CD4-positive, alpha-beta T cell (primary cell): ENCODE measurements at regions not wholly inside any gene's neighbourhood (a gene's known extent, or its start where the extent isn't known, plus 50 kb on each side); places are given as distances from the start of the nearest gene placed in this dataset.

Source experiments
- ATAC-seq: fragments of 200-7000 bp; cut with Tn5 transposase; one replicate; pipeline ENCODE4 v1.10.0; 2022; ENCODE audit warnings: mild to moderate bottlenecking; ENCODE audit not compliant: poor library complexity
- CTCF ChIA-PET: fragments of 350-600 bp; sonication (Branson Sonifier 250); formaldehyde crosslinking; loops from one replicate; lab custom pipeline; 2021; ENCODE audit warnings: antibody characterized with exemption, inconsistent platforms; lab: Charles Lee
- POLR2A ChIA-PET: fragments of 350-600 bp; sonication (Branson Sonifier 250); formaldehyde crosslinking; loops from one replicate; lab custom pipeline; 2021; ENCODE audit warnings: antibody characterized with exemption, inconsistent platforms; lab: Charles Lee
- DNase-seq, 14 experiments: peaks; one replicate each; pipeline ENCODE4 v3.0.0-alpha.2; 2013 to 2020; ENCODE audit warnings: mixed read lengths in 2 of 14
- H3K27ac ChIP-seq, 2 donors: one replicate each; pipeline versions ENCODE4 v1.5.1 to v1.7.0; 2013; ENCODE audit warnings: low read length in 2 of 2, low read depth in 1 of 2, mild to moderate bottlenecking in 1 of 2
- H3K27me3 ChIP-seq, 2 experiments: 1 replicate in 1 of 2; 2 replicates in 1 of 2; pipeline versions ENCODE4 v1.6.1 to v1.7.0; 2013; ENCODE audit warnings: low read length in 2 of 2, control low read depth in 1 of 2, mild to moderate bottlenecking in 1 of 2, moderate library complexity in 1 of 2; ENCODE audit not compliant: insufficient read depth in 2 of 2, control insufficient read depth in 1 of 2
- H3K36me3 ChIP-seq: one replicate; pipeline ENCODE4 v1.6.1; 2013; ENCODE audit warnings: low read length, control low read depth; ENCODE audit not compliant: insufficient read depth
- H3K4me1 ChIP-seq: one replicate; pipeline ENCODE4 v1.6.1; 2013; ENCODE audit warnings: low read length, control low read depth; ENCODE audit not compliant: insufficient read depth
- H3K4me3 ChIP-seq: one replicate; pipeline ENCODE4 v1.5.1; 2013; ENCODE audit warnings: mild to moderate bottlenecking, low read length, moderate library complexity
- H3K9me3 ChIP-seq, 2 experiments: 1 replicate in 1 of 2; 2 replicates in 1 of 2; pipeline versions ENCODE4 v1.6.1 to v1.7.0; 2013; ENCODE audit warnings: low read length in 2 of 2, mild to moderate bottlenecking in 2 of 2, control low read depth in 1 of 2, moderate library complexity in 1 of 2; ENCODE audit not compliant: control insufficient read depth in 1 of 2, insufficient read depth in 1 of 2
- H3K27ac Mint-ChIP-seq: one replicate; pipeline ENCODE4 v1.8.0; 2020; ENCODE audit warnings: mixed read lengths
- H3K27me3 Mint-ChIP-seq: one replicate; pipeline ENCODE4 v1.8.0; 2021; ENCODE audit warnings: mixed read lengths
- H3K36me3 Mint-ChIP-seq: one replicate; pipeline ENCODE4 v1.8.0; 2021; ENCODE audit warnings: low read depth, mixed read lengths
- H3K4me1 Mint-ChIP-seq: one replicate; pipeline ENCODE4 v1.8.0; 2021; ENCODE audit warnings: low read depth, mixed read lengths
- H3K4me3 Mint-ChIP-seq: one replicate; pipeline ENCODE4 v1.8.0; 2020; ENCODE audit warnings: mild to moderate bottlenecking, mixed read lengths
- H3K9me3 Mint-ChIP-seq: one replicate; pipeline ENCODE4 v1.8.0; 2020; ENCODE audit warnings: mixed read lengths
- CTCF ChIP-seq: fragments of 200-600 bp; IDR thresholded peaks from one replicate; pipeline ENCODE4 v1.8.0; 2022; ENCODE audit warnings: antibody characterized with exemption, mild to moderate bottlenecking
- intact Hi-C, 2 experiments: fragments of 100-400 bp; cut with DNase I in 1 of 2; cut with micrococcal nuclease in 1 of 2; formaldehyde crosslinking; loops; one replicate each; pipeline versions ENCODE4 v1.15.1 to v1.9.0; 2023 to 2025; cut with DNase I, micrococcal nuclease

- H3K4me3 ChIP-seq, result no peak overlapping the region
- CTCF ChIA-PET, result no interaction called here
- peaks cover 7% of the 10 kb centered on the region for H3K9me3 Mint-ChIP-seq
Measured at GRCh38 chr12:114253976-114254778, 151.8 kb downstream of the TBX5 start.

GRCh38 chr12:114248527-114248926, 157.4 kb downstream of the TBX5 start:
- H3K36me3 ChIP-seq, result no peaks in the 10 kb centered on the region
- H3K4me3 Mint-ChIP-seq, result no peak overlapping the region
- CTCF ChIA-PET, result no interaction called here
- H3K27ac ChIP-seq, result no peak overlapping the region
- DNase-seq (no peak), ATAC-seq (no peak)
- H3K27me3 ChIP-seq, result peaks cover 0 to 10% of the 10 kb centered on the region in 2 experiments
- no peak overlapping the region for H3K27ac Mint-ChIP-seq
- peaks cover 9% of the 10 kb centered on the region for H3K9me3 Mint-ChIP-seq
- no peaks in the 10 kb centered on the region for H3K36me3 Mint-ChIP-seq
- no peaks in the 10 kb centered on the region for H3K4me1 ChIP-seq
- POLR2A ChIA-PET, result no interaction called here
- intact Hi-C loops, result no loop called here
- peaks cover 0 to 3% of the 10 kb centered on the region in 2 experiments for H3K9me3 ChIP-seq
- no peak overlapping the region for H3K4me3 ChIP-seq
- H3K27me3 Mint-ChIP-seq, result peaks cover 19% of the 10 kb centered on the region
- TF ChIP-seq CTCF, result no peak
- H3K4me1 Mint-ChIP-seq, result no peaks in the 10 kb centered on the region

More at GRCh38 chr12:114253976-114254778, 151.8 kb downstream of the TBX5 start:
- no peak overlapping the region for H3K4me3 Mint-ChIP-seq
- POLR2A ChIA-PET, result no interaction called here
- H3K36me3 ChIP-seq, result no peaks in the 10 kb centered on the region
- no peaks in the 10 kb centered on the region for H3K9me3 ChIP-seq
- H3K36me3 Mint-ChIP-seq, result no peaks in the 10 kb centered on the region
- H3K27ac Mint-ChIP-seq, result no peak overlapping the region
- peaks cover 0 to 4% of the 10 kb centered on the region in 2 experiments for H3K27me3 ChIP-seq
- H3K27me3 Mint-ChIP-seq, result peaks cover 14% of the 10 kb centered on the region
- TF ChIP-seq CTCF, result no peak
- no peak for DNase-seq
- ATAC-seq, result no peak
- intact Hi-C loops, result no loop called here
- no peaks in the 10 kb centered on the region for H3K4me1 ChIP-seq
- H3K27ac ChIP-seq, result no peak overlapping the region
- H3K4me1 Mint-ChIP-seq, result no peaks in the 10 kb centered on the region

- Histone ChIP-seq H3K27me3 (peaks cover 4 to 6% of the 10 kb centered on the region in 2 experiments), H3K36me3 (no peaks in the 10 kb centered on the region), H3K4me1 (no peaks in the 10 kb centered on the region), H3K27ac (no peak overlapping the region), H3K9me3 (peaks cover 0 to 9% of the 10 kb centered on the region in 2 experiments), H3K4me3 (no peak overlapping the region)
- Mint-ChIP-seq H3K27me3 (peaks cover 15% of the 10 kb centered on the region), H3K4me1 (no peaks in the 10 kb centered on the region), H3K27ac (no peak overlapping the region), H3K9me3 (peaks cover 10% of the 10 kb centered on the region), H3K4me3 (no peak overlapping the region), H3K36me3 (no peaks in the 10 kb centered on the region)
- no peak for DNase-seq
- intact Hi-C loops, result no loop called here
- no peak for ATAC-seq
- ChIA-PET CTCF (no interaction called here), POLR2A (no interaction called here)
- no peak for TF ChIP-seq CTCF
Measured at GRCh38 chr12:114245555-114245954, 160.4 kb downstream of the TBX5 start.
